KMS-11 (cell line): ENCODE measurements at regions not wholly inside any gene's neighbourhood (a gene's known extent, or its start where the extent isn't known, plus 50 kb on each side); places are given as distances from the start of the nearest gene placed in this dataset.
A peak's percentile ranks its signal among the peaks of the same experiment; 100 is the strongest.
"Not testable (repeated sequence)": the region's sequence is repeated elsewhere in the genome, so short reads cannot be mapped to it uniquely, and the experiment has no call there.

ENCODE experiments used
- H2AFZ ChIP-seq: fragments of 200-600 bp; sonication (generic); 2 replicates; pipeline ENCODE4 v1.6.1; 2016; ENCODE audit warnings: antibody characterized with exemption, mixed run types, low read depth
- H3K27ac ChIP-seq: fragments of 200-600 bp; sonication (generic); 2 replicates; pipeline ENCODE4 v1.6.1; 2016; ENCODE audit warnings: mild to moderate bottlenecking, mixed run types
- H3K27me3 ChIP-seq: fragments of 200-600 bp; sonication (generic); 2 replicates; pipeline ENCODE4 v1.6.1; 2017; ENCODE audit warnings: mild to moderate bottlenecking, low read depth, mixed run types, moderate library complexity; ENCODE audit not compliant: insufficient read depth
- H3K36me3 ChIP-seq: fragments of 200-600 bp; sonication (generic); 2 replicates; pipeline ENCODE4 v1.6.1; 2017; ENCODE audit warnings: mild to moderate bottlenecking, mixed run types; ENCODE audit not compliant: insufficient read depth
- H3K4me1 ChIP-seq: fragments of 200-600 bp; sonication (generic); 2 replicates; pipeline ENCODE4 v1.6.1; 2016; ENCODE audit warnings: mild to moderate bottlenecking, low read depth, mixed run types; ENCODE audit not compliant: poor library complexity, severe bottlenecking
- H3K4me2 ChIP-seq: fragments of 200-600 bp; sonication (generic); 2 replicates; pipeline ENCODE4 v1.7.0; 2016; ENCODE audit warnings: mild to moderate bottlenecking, mixed run types
- H3K4me3 ChIP-seq: fragments of 200-600 bp; sonication (generic); IDR thresholded peaks from 2 replicates; pipeline ENCODE4 v1.6.1; 2017; ENCODE audit warnings: low read depth, low read length, mixed read lengths; ENCODE audit not compliant: insufficient read depth
- H3K79me2 ChIP-seq: fragments of 200-600 bp; sonication (generic); 2 replicates; pipeline ENCODE4 v1.6.1; 2016; ENCODE audit warnings: low read depth, mixed run types; ENCODE audit not compliant: insufficient read depth
- H3K9ac ChIP-seq: fragments of 200-600 bp; sonication (generic); 2 replicates; pipeline ENCODE4 v1.6.1; 2016; ENCODE audit warnings: mild to moderate bottlenecking, mixed run types
- H4K20me1 ChIP-seq: fragments of 200-600 bp; sonication (generic); 2 replicates; pipeline ENCODE4 v1.6.1; 2016; ENCODE audit warnings: mild to moderate bottlenecking, mixed run types; ENCODE audit not compliant: insufficient read depth
- CTCF ChIP-seq: fragments of 200-600 bp; sonication (generic); conservative IDR thresholded peaks from 2 replicates; pipeline ENCODE4 v1.6.1; 2017; ENCODE audit warnings: low read depth, mild to moderate bottlenecking, antibody characterized with exemption, low read length, moderate library complexity, mixed read lengths

- peak; percentile 61 for TF ChIP-seq CTCF
Observed at GRCh38 chr5:154642499-154643245, 112.5 kb upstream of the LARP1 start.

GRCh38 chr5:154640213-154640831, 114.9 kb upstream of the LARP1 start:
- not testable (repeated sequence) for H3K27me3 ChIP-seq, H3K4me2 ChIP-seq, H2AFZ ChIP-seq, H3K9ac ChIP-seq, H3K27ac ChIP-seq, H3K36me3 ChIP-seq, H3K79me2 ChIP-seq, H3K4me3 ChIP-seq, H3K4me1 ChIP-seq, H4K20me1 ChIP-seq
- peak; percentile 42; the same call in 1 of the 2 replicates for TF ChIP-seq CTCF

More at GRCh38 chr5:154642499-154643245, 112.5 kb upstream of the LARP1 start:
- Histone ChIP-seq H3K27ac (no peak overlapping the region), H3K9ac (no peak overlapping the region), H3K36me3 (no peaks in the 10 kb centered on the region), H3K79me2 (no peaks in the 10 kb centered on the region), H4K20me1 (no peaks in the 10 kb centered on the region), H3K4me3 (no peak overlapping the region), H3K4me1 (peaks cover 10% of the 10 kb centered on the region), H2AFZ (no peak overlapping the region), H3K4me2 (no peak overlapping the region; the same call in 1 of the 2 replicates), H3K27me3 (no peaks in the 10 kb centered on the region)

GRCh38 chr5:154636786-154637185, 118.4 kb upstream of the LARP1 start:
- H3K79me2 ChIP-seq, H3K36me3 ChIP-seq, H3K4me1 ChIP-seq, H3K27ac ChIP-seq, H4K20me1 ChIP-seq, H3K4me2 ChIP-seq, H3K9ac ChIP-seq, H3K4me3 ChIP-seq, H3K27me3 ChIP-seq, H2AFZ ChIP-seq: not testable (repeated sequence)

- not testable (repeated sequence) for H3K4me3 ChIP-seq, H3K27ac ChIP-seq, H3K9ac ChIP-seq, H3K4me1 ChIP-seq, H4K20me1 ChIP-seq, H3K27me3 ChIP-seq, H3K79me2 ChIP-seq, H3K4me2 ChIP-seq, H3K36me3 ChIP-seq, H2AFZ ChIP-seq
Observed at GRCh38 chr5:154636271-154636670, 118.9 kb upstream of the LARP1 start.

GRCh38 chr5:154633744-154634143, 121.4 kb upstream of the LARP1 start:
- H2AFZ ChIP-seq: not testable (repeated sequence)

GRCh38 chr5:154631141-154631540, 124.0 kb upstream of the LARP1 start:
- no peak for TF ChIP-seq CTCF
- no peaks in the 10 kb centered on the region for H3K4me1 ChIP-seq
- no peak overlapping the region for H3K4me3 ChIP-seq

More at GRCh38 chr5:154633744-154634143, 121.4 kb upstream of the LARP1 start:
- not testable (repeated sequence) for H4K20me1 ChIP-seq, H3K27ac ChIP-seq, H3K4me2 ChIP-seq, H3K79me2 ChIP-seq, H3K4me3 ChIP-seq, H3K27me3 ChIP-seq, H3K4me1 ChIP-seq, H3K36me3 ChIP-seq, H3K9ac ChIP-seq

More at GRCh38 chr5:154631141-154631540, 124.0 kb upstream of the LARP1 start:
- Histone ChIP-seq H3K27me3 (no peaks in the 10 kb centered on the region), H3K36me3 (no peaks in the 10 kb centered on the region), H2AFZ (no peak overlapping the region), H4K20me1 (no peaks in the 10 kb centered on the region), H3K4me2 (no peak overlapping the region), H3K79me2 (no peaks in the 10 kb centered on the region), H3K27ac (no peak overlapping the region), H3K9ac (no peak overlapping the region)
